SKM-1 treated with dmso at 0.1 percent for 144 hours (cell line): ENCODE measurements at regions not wholly inside any gene's neighbourhood (a gene's known extent, or its start where the extent isn't known, plus 50 kb on each side); places are given as distances from the start of the nearest gene placed in this dataset.
A peak's percentile ranks its signal among the peaks of the same experiment; 100 is the strongest.

ENCODE experiments used
- DNase-seq: peaks from one replicate; lab custom pipeline; 2025; ENCODE audit not compliant: unreplicated experiment; lab: John Stamatoyannopoulos, UW

- DNase-seq = no peak
These were observed 682.0 kb downstream of the KCTD8 start for GRCh38 chr4:43766648-43767047.

- DNase-seq = peak; percentile 20
These were observed 672.2 kb downstream of the KCTD8 start for GRCh38 chr4:43776371-43776770.

GRCh38 chr4:43778187-43778915, 670.3 kb downstream of the KCTD8 start:
- no peak for DNase-seq

- DNase-seq = no peak
These were observed 667.5 kb downstream of the KCTD8 start for GRCh38 chr4:43781125-43781524.

- no peak for DNase-seq
These were observed 666.2 kb downstream of the KCTD8 start for GRCh38 chr4:43782391-43782790.

- no peak for DNase-seq
These were observed 632.5 kb downstream of the KCTD8 start for GRCh38 chr4:43816116-43816515.

GRCh38 chr4:43822621-43823020, 626.0 kb downstream of the KCTD8 start:
- DNase-seq = no peak

- DNase-seq = no peak
These were observed 612.7 kb downstream of the KCTD8 start for GRCh38 chr4:43835869-43836268.

GRCh38 chr4:43837171-43837570, 611.4 kb downstream of the KCTD8 start:
- no peak for DNase-seq

GRCh38 chr4:43837604-43838003, 611.0 kb downstream of the KCTD8 start:
- DNase-seq = no peak

- DNase-seq = no peak
These were observed 606.0 kb downstream of the KCTD8 start for GRCh38 chr4:43842594-43842993.

- no peak for DNase-seq
These were observed 605.1 kb downstream of the KCTD8 start for GRCh38 chr4:43843501-43843900.

- no peak for DNase-seq
These were observed 602.5 kb downstream of the KCTD8 start for GRCh38 chr4:43846111-43846587.

GRCh38 chr4:43853565-43854264, 594.9 kb downstream of the KCTD8 start:
- no peak for DNase-seq

GRCh38 chr4:43855283-43855682, 593.3 kb downstream of the KCTD8 start:
- DNase-seq = no peak

GRCh38 chr4:43864616-43865146, 583.9 kb downstream of the KCTD8 start:
- DNase-seq = no peak

GRCh38 chr4:43867908-43868307, 580.7 kb downstream of the KCTD8 start:
- no peak for DNase-seq

GRCh38 chr4:43875655-43876054, 573.0 kb downstream of the KCTD8 start:
- DNase-seq = no peak

GRCh38 chr4:43882470-43882869, 566.1 kb downstream of the KCTD8 start:
- DNase-seq = no peak

- no peak for DNase-seq
These were observed 562.4 kb downstream of the KCTD8 start for GRCh38 chr4:43886196-43886595.

- DNase-seq = no peak
These were observed 549.8 kb downstream of the KCTD8 start for GRCh38 chr4:43898836-43899235.

- DNase-seq = no peak
These were observed 545.2 kb downstream of the KCTD8 start for GRCh38 chr4:43903456-43903855.
